ENCODE measurements at regions not wholly inside any gene's neighbourhood (a gene's known extent, or its start where the extent isn't known, plus 50 kb on each side); places are given as distances from the start of the nearest gene placed in this dataset.

DNA sequence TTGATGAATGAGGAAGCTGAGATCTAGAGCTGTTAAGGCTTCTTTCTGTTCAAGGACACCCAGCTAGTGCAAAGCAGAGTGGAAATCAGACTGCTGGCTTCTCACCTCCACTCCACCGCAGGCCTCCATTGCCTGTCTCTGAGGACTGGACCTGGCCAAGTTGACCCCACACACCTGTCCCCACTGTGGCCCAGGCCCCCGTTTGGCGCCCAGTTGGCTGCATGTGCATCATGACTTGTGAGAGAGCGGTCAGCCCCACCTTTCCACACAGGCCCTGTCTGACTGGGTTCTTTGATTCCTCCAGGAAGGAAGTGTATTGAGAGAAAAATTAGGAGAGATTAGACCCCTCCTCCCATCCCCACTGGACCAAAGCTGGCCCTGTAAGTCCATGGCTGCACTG lies 206.3 kb upstream of the TLE3 start:
- DNase-seq (ENCODE audit: low read depth): no peak

DNA sequence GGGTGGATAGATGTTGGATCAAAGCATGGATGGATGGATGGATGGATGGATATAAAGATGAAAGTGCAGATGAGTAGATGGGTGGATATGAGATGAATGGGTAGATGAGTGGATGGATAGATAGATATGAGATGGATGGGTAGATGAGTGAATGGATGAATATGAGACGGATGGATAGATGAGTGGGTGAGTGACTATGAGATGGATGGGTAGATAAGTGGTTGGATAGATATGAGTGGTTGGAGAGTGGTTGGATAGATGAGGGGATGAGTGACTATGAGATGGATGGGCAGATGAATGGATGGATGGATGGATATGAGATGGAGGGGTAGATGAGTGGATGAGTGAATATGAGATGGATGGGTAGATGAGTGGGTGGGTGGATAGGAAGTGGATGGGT lies 204.6 kb upstream of the TLE3 start:
- DNase-seq (ENCODE audit: low read depth): no peak

DNA sequence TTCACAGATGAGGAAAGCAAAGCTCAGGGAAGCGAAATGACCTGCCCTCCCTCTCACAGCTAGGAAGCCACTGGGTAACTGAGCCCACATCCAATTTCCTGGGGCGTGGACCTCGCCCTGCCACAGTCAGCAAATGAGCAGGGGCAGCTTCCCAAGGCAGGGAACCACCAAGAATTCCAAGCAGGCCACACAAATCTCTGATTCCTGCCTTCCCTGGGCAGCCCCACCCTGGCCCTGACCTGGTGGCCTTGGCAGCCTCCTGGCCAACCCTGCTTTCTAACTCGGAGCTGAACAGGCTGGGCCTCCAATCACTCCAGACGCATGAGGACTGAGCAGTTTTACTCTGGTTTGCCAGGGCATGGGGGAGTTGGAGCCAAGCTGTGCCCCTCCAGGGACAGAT lies 203.7 kb upstream of the TLE3 start:
- DNase-seq (ENCODE audit: low read depth): no peak

DNA sequence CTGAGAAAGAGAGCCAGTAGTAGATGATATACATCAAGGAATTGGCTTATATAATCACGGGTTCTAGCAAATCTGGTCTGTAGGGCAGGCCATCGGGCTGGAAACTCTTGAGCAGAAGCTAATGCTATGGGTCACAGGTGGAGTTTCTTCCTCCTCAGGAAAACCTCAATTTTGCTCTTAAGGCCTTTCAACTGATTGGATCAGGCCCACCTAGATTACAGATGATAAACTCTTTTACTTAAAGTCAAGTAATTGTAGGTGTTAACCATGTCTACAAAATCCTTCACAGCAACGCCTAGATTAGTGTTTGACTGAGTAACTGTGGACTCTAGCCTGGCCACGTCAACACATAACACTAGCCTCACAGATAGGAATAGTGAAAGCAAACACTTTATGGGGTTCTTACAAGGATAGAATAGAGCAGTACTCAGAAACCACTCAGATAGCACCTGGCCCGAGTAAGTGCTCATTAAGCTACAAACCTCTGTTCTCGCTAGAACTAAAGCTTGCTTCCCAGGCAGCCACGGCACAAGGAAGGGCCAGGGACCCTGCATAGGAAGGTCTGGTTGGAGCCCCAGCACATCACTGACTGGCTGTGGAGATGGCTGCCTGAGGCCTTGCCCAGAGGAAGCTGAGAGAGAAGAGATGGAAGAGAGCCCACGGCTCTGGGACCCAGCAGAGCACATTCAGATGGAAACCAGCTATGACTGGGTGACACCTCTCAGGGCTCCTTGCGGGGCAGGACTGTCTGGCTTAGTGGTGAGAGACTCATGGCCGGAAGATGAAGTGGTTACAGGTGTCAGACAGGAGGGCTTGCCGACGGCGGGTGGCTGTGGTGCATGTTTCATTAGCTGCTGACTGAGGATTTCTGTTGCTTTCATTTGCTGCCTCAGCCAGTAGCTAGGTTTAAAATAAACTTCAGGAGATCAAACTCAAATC lies 202.5 kb upstream of the TLE3 start:
- DNase-seq (ENCODE audit: low read depth): peak; percentile 69

DNA sequence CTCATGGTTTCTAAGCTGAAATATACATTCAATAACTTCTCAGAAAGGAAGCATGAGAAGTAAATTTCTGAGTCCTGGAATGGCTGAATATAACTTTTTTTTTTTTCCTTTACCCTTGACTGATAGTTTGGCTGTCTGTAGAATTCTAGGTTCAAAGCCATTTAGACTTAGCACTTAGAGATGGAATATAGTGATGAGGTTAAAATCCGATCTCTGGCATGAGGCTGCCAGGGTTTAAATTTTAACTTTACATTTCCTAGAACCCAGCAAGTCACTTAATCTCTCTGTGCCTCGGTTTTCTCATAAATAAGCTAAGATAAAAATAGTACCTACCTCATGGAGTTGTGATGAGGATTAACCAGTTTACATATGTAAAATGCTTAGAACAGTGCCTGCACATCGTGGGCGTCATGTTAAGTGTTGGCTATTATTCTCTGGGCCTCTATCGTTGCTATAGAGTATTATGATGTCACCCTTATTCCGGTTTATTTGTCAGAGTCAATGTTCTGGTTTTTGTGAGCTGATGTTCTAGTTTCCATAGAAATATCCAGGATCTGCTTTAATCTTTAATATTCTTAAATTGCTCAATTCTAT lies 199.8 kb upstream of the TLE3 start:
- DNase-seq (ENCODE audit: low read depth): no peak

DNA sequence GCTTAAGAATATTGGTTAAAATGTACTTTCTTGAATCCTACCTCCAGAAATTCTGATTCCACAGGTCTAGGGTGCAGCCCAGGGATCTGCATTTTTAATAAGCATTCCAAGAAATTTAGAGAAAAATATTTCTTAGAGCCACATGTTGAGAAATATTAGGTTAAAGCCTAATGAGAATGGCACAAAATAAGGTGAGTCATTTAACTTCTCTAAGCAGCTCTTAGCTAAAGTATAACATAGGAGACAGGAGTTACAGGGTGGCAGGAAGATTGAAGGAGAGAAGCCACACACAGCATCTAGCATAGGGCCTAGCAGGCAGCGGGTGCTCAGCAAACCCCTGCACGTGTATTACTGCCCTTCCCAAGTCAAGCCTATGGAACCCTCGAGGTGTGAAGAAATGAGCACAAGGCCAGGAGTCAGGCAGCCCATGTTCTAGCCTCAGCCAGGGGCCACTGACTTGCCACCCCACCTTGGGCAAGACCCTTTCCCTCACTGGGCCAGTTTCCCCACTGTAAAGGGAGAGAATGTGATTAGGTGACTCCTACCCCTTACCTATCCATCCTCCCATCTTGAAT lies 197.1 kb upstream of the TLE3 start:
- no peak for DNase-seq (ENCODE audit: low read depth)

DNA sequence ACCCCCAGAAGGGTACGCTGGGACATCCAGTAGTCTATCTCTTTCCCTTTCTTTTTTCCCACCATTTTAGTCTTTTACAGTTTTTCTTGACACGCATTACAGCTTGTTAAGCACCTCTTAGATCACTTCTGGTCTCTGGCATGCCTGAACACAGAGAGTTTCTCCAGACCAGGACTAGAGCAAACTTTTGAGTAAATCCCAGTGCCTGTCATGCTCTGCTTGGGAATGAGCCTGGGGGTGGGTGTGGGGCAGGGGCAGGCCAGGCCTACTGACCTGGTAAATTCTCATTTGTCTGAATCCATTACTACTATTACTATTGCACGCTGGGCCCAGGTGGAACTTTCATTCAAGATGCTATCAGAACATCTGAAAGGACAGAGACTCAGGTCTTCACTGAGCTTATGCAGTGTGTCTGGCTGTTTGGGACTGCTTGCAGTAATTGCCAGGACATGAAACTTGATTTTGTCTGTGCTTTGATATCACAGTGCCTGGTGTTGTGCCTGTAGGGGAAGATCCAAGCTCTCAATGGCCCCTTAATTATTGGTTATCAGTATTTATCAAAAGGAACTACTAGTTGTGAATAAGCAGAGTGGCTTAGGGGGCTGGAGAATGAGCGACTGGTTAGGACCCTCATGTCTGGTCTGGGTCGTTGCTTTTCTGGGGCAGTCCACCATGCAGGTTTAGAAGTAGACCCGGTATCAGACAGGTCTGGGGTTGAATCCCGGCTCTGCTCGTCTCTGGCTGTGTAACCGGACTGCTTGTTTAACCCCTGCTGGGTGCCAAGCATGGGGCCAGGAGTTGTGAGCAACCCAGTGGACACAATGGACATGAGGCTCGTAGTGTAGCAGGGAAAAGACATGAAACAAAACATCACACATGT lies 196.1 kb upstream of the TLE3 start:
- DNase-seq (ENCODE audit: low read depth): no peak

DNA sequence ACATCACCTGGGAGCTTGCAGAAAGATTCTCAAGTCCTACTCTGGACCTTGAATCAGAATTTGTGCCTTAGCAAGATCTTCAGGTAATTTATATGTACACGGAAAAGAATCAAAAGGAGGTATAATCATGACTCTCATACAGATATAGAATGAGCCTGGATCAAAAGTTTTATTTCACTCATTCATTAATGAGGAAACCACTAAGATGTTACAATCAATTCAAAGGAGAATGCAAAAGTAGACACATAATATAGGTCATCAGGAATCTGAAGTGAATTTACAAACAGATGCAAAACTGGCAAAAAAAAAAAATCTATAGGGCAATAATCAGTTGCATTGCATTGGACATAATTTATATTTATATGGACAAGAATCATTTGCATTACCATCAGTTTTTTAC lies 195.4 kb upstream of the TLE3 start:
- no peak for DNase-seq (ENCODE audit: low read depth)

DNA sequence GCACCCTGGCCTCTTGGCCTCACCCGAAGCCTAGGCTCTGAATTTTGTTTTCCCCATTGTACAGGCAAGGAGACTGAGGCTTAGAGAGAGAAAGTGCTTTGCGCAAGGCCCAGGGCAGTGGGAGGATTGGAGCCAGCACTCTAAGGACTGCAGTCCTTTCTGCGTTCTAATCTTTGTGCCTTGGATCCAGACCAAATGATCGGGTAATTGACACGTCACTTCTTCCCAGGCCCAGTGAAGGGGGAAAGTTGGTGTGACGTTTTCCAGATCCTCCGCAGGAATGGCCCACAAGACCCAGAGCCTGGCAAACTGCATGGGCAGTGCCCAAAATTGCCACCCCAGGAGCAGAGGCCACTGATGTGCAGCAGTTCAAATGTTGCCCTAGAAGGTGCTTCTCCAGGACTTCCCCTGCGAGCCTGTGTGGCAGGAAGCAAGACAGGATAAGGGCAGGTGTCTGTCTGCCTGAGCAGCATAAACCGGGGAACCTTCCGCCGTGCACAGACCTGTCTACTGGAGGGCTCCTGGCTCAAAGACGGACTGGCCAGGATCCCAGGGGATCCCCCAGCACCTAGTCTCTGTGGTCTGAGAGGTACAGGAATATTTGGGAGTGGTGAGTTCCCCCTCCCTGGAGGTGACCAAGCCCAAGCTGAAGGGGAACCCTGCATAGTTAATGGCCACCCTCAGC lies 194.5 kb upstream of the TLE3 start:
- no peak for DNase-seq (ENCODE audit: low read depth)

DNA sequence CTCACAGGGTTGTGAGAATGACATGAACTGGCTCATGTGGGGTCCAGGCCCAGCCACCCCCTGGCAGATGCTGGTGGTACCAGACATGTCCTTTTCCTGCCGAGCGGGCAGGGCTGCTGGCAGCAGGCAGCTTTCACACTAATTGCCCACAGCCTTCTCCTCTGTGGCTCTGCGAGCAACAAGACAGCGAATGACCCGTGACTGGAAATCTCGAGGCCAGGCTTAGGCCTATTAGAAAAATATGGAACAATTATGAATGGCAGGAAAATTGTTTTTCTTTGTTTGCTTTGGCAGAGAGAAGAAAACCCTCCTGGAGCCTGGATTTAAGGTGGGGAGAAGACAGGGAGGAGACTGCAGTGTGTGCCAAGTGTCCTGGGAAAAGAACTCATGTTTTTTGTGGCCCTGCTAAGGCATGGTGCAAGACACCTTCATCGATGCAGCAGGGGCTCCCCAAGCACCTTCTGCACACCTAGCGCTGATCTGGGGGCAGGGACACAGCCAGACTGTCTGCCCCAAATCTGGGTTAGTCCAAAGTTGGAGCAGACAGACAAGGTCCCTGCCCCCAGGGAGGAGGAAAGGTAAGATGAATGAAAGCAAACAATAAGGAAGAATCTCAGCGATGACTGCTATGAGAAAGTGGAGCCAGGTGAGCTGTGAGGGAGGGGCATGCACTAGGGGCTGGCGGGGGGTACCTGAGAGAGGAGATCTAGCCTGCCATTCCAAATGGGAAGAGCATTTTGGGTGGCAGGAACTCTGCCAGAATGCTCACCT lies 193.8 kb upstream of the TLE3 start:
- no peak for DNase-seq (ENCODE audit: low read depth)

DNA sequence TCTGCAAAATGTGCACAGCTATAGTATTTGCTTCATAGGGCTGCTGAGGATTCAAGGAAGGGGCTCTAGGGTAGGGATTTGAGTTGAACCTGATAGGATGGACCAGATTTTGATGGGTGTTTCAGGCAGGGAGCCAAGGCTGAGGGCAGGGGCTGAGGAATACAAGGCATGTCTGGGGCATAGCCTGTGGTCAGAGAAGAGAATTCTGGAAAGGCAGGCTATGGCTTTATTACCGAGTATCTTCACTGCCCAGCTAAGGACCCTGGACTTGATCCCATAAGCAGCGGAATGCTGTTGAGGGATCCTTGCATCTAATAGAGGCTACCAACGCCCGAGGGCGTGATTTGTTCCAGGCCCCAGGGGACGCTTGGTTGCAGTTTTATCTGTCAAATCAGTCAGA lies 193.0 kb upstream of the TLE3 start:
- no peak for DNase-seq (ENCODE audit: low read depth)

DNA sequence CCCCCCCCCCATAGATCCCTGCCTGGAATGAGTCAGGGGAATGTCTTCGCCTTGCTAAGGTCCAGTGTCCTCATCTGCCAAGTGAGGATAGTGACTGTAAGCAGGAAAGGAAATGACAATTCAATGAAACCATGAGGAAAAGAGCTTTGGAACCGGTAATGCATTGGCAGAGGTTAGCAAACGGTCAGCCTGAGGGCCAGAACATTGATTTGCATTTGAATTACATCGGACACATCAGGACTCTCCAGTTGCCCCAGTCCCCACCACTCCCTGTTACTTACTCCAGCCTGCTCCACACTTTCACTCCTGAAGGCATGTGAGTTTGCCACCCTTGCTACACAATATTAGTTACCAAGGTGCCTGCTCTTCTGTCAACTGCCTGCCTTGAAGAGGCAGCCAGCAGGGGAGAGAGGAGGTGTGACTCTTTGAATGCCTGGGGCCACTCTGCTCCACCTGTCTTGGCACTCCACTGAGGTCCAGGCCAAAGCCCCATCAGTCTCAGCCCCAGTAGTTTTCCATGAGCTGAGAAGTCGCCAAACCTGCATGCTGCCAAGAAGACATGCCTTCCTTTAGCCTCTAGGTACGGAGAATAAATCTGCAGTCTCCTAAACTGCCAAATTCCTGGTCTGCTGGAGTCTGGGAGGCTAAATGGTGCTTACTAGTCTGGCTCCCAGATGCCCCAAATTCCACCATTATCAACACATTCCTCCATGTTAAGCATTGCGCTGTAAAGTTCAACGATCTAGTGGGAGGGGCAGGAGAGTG lies 191.7 kb upstream of the TLE3 start:
- DNase-seq (ENCODE audit: low read depth): no peak

DNA sequence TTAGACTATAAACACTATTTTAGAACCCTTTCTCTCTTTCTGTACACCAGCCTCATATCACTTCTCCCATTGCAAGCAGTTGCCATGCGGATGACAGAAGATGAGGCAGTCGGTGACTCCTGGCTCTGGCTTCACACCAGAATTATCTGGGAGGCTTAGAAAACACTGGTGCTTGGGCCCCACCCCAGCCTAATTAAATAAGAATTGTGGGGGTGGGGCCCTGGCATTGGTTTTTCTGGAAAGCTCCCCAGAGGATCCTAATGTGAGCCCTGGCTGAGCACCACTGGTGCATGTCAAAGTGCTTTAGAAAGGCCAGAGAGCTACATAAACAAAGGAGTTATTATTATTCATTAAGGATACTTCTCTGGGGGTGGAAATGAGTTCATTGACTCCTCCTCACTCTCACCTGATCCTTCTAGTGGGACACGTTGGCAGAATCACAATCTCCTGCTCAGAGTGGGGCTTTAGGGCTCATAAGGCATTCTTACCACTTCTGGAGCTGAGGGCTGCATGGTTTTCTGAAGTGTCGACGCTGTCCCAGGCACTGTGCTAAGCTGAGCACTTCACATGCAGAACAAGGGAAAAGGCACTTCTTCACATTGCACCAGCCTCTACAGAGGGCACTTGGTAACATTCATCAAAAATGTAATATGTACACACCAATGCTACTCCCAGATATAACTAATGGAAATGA lies 188.5 kb upstream of the TLE3 start:
- DNase-seq (ENCODE audit: low read depth): no peak

DNA sequence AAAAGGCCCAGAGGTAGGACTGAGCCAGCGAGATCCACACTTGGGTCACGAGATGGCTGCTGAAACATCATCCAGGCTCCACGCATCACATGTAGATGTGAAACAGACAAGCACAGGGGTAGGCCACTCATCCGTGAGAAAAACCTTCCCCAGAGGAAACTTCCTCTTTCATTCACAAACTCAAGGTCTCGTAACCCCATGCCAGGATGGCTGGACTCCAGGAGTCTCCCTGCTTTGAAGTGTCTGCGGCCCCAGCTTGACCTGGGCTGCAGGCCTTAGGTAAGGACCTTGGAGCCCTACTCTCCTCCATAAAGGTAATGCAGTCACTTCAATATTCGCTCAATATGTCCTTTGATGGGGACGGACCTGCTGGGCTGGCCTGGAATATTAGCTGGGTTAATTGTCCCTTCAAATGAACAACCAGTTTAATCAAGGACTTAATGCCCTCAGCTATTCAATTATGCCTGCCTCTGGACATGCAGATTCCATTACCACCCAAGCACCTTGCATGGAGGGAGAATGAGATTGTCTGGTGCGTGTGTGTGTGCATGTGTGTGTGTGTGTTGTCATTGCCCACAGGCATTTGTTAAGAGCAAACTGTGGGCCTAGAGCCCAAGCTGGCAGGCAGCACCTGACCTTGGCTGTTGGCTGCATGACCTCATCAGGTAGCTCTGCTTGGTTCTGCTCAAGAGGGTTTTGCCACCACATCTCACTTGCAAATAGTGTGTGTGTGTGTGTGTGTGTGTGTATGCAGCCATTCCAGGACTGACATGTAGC lies 186.9 kb upstream of the TLE3 start:
- no peak for DNase-seq (ENCODE audit: low read depth)

DNA sequence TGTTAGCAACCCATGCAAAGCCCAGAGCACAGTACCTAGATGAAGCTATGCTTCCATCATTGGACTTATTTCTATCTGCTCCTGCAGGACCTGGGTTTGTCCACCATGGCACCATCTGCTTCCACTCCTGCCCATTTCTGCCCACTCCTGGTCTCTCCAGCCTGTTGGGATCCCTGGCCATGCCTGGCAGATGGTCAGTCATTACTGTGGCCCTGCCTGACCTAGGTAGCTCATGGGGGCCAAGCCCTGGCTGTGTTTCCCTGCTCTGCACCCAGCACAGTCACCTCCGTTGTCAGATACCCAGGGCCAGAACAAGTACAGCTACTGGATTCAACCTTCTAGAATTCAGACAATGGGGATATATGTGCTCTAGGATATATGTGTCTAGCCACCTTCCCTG lies 185.8 kb upstream of the TLE3 start:
- DNase-seq (ENCODE audit: low read depth): no peak

DNA sequence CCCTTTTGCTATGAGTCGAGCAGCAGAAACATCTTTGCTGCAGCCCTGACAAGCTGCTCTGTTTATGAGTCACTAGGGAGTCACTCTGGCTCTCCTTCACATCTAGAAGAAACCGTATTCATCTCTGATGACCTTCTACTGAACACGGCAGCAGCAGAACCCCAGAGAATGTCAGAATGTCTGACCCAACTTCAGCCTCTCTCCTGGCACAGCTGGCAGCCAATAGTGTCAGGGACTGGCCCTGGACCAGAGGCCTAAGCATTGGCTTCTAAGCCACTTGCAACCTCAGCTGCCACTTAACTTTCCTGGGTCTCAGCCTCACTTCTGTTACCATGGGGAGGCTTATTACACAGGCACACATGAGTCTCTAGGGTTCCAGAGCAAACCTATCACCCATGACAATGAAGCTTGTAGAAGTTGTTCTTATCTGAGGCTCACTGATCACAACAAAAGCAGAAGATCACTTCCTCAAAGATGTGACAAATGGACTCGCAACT lies 184.1 kb upstream of the TLE3 start:
- no peak for DNase-seq (ENCODE audit: low read depth)

DNA sequence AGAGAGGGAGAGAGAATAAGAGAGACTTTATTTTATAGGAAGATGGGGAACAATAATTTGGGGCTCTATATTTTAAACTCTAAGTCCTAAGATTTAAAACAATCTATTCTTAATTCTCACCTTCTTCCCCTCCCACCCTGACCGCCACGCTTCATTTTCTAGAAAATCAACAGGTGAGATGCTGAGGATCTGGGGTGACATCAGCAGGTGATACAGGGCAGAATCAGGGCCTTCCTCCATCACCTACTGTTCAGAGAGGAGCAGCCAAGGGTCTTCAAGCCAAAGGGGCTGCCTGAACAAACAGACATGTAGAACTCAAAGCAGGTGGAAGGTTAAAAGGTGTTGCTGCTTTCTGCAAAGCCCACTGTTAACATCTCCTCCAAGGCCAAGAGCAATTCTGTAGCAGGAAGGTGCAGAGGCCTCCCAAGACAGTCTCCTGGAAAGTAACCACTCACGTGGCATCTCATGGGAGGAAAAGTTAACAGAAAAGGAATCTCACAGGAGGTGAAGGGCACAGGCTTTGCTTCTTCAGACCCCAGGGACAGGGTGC lies 183.6 kb upstream of the TLE3 start:
- DNase-seq (ENCODE audit: low read depth): no peak

DNA sequence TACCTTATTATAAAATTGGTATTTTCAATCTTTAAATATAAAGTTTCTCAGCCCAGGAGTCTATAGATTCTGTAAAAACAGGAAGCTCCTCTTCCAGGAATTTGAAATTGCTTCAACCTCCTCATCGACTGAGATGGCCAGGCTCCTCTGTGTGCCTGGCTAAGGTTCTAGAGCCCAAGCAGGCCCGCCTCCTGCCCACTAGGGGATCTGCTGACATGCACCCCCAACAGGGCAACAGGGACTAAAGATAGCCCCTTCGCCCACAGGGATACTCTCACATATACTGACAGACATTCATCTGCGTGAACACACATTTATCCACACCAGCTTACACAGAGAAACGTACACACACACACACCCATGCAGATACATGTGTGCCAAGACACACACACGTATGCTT lies 183.1 kb upstream of the TLE3 start:
- DNase-seq (ENCODE audit: low read depth): no peak
